ENCODE measurements at regions not wholly inside any gene's neighbourhood (a gene's known extent, or its start where the extent isn't known, plus 50 kb on each side); places are given as distances from the start of the nearest gene placed in this dataset.

- TF ChIP-seq EZH2 (IDR thresholded peaks at IDR 0.05; ENCODE audit: low read depth, unreplicated experiment) = no peak
- no peak for TF ChIP-seq ETS1 (IDR thresholded peaks at IDR 0.05)
Observed at GRCh38 chr7:124188576-124188975, 155.7 kb upstream of the TMEM229A start (continued).

DNA sequence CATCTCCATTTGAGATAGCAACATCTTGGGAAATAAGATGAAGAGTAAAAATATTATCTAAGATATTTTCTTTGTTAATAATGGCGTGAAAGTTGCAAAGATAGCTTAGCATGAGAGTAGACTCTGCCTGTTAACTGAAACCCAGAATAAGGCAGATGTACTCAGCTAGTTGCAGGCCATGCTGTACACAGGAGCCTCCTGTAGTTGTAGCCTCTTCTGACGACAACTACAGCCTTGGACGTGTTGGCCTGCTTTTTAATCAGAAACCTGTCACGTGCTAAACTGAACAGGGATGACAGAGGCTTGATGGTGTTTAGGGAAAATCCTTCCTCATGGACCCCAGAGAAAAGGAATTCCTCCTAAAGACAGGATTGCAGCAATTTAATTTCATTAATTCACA, 155.1 kb upstream of the TMEM229A start:
- no peaks in the 10 kb centered on the region for H3K27me3 Mint-ChIP-seq (ENCODE audit: insufficient read depth, low read depth, poor library complexity)
- H3K4me1 Mint-ChIP-seq = peaks cover 27% of the 10 kb centered on the region
- no peaks in the 10 kb centered on the region for H3K36me3 Mint-ChIP-seq (ENCODE audit: low read depth)
- no peak overlapping the region for H3K4me3 Mint-ChIP-seq
- no peaks in the 10 kb centered on the region for H3K9me3 Mint-ChIP-seq
- no peak for TF ChIP-seq ETS1 (IDR thresholded peaks at IDR 0.05)
- TF ChIP-seq ZNF331 (CRISPR knock-in tag; IDR thresholded peaks at IDR 0.05; ENCODE audit: low read depth) = no peak
- TF ChIP-seq, protein P1, sequence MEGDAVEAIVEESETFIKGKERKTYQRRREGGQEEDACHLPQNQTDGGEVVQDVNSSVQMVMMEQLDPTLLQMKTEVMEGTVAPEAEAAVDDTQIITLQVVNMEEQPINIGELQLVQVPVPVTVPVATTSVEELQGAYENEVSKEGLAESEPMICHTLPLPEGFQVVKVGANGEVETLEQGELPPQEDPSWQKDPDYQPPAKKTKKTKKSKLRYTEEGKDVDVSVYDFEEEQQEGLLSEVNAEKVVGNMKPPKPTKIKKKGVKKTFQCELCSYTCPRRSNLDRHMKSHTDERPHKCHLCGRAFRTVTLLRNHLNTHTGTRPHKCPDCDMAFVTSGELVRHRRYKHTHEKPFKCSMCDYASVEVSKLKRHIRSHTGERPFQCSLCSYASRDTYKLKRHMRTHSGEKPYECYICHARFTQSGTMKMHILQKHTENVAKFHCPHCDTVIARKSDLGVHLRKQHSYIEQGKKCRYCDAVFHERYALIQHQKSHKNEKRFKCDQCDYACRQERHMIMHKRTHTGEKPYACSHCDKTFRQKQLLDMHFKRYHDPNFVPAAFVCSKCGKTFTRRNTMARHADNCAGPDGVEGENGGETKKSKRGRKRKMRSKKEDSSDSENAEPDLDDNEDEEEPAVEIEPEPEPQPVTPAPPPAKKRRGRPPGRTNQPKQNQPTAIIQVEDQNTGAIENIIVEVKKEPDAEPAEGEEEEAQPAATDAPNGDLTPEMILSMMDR (conservative IDR thresholded peaks at IDR 0.05; ENCODE audit: low read depth in 2 of 2) = no peak
- TF ChIP-seq POLR2AphosphoS5 (IDR thresholded peaks at IDR 0.05; ENCODE audit: low read depth) = no peak
- H3K36me3 ChIP-seq (ENCODE audit: insufficient read depth) = no peaks in the 10 kb centered on the region
- H3K9me2 ChIP-seq (ENCODE audit: insufficient read depth) = no peaks in the 10 kb centered on the region
- H3K4me3 ChIP-seq = no peak overlapping the region
- DNase-seq (ENCODE audit: low spot score) (no peak), ATAC-seq (peak; percentile 36; the same call in 2 of the 3 replicates)
- H3K27me3 ChIP-seq (ENCODE audit: insufficient read depth) = no peaks in the 10 kb centered on the region
- no peak overlapping the region for H2AFZ ChIP-seq
- no peaks in the 10 kb centered on the region for H3F3A ChIP-seq (replicated peaks; ENCODE audit: low read depth)
- H3K79me2 ChIP-seq (replicated peaks; ENCODE audit: insufficient read depth) = no peaks in the 10 kb centered on the region
- H3K4me2 ChIP-seq = no peak overlapping the region
- no peak overlapping the region for H3K27ac ChIP-seq (ENCODE audit: low read depth)
- H3K4me1 ChIP-seq (ENCODE audit: insufficient read depth) = peaks cover 8% of the 10 kb centered on the region
- H3K27ac Mint-ChIP-seq = no peak overlapping the region
- H4K20me1 ChIP-seq (replicated peaks; ENCODE audit: insufficient read depth) = no peaks in the 10 kb centered on the region

- Histone ChIP-seq H3K79me2 (replicated peaks; ENCODE audit: insufficient read depth) (no peaks in the 10 kb centered on the region), H3K27ac (ENCODE audit: low read depth) (no peak overlapping the region), H3K4me3 (no peak overlapping the region), H4K20me1 (replicated peaks; ENCODE audit: insufficient read depth) (no peaks in the 10 kb centered on the region), H2AFZ (no peak overlapping the region), H3K9me2 (ENCODE audit: insufficient read depth) (no peaks in the 10 kb centered on the region; the same call in 1 of the 2 replicates), H3K36me3 (ENCODE audit: insufficient read depth) (no peaks in the 10 kb centered on the region), H3K4me2 (no peak overlapping the region), H3K27me3 (ENCODE audit: insufficient read depth) (no peaks in the 10 kb centered on the region), H3K4me1 (ENCODE audit: insufficient read depth) (peaks cover 3% of the 10 kb centered on the region), H3F3A (replicated peaks; ENCODE audit: low read depth) (no peaks in the 10 kb centered on the region)
- H3K36me3 Mint-ChIP-seq (ENCODE audit: low read depth) = no peaks in the 10 kb centered on the region
- no peak for ATAC-seq
- H3K4me1 Mint-ChIP-seq = peaks cover 10% of the 10 kb centered on the region
- DNase-seq (ENCODE audit: low spot score) = no peak
- H3K9me3 Mint-ChIP-seq = no peaks in the 10 kb centered on the region
- H3K4me3 Mint-ChIP-seq = no peak overlapping the region
- H3K27me3 Mint-ChIP-seq (ENCODE audit: insufficient read depth, low read depth, poor library complexity) = no peaks in the 10 kb centered on the region
- H3K27ac Mint-ChIP-seq = no peak overlapping the region
- TF ChIP-seq ZNF331 (CRISPR knock-in tag; IDR thresholded peaks at IDR 0.05; ENCODE audit: low read depth) = no peak
- TF ChIP-seq EZH2 (IDR thresholded peaks at IDR 0.05; ENCODE audit: low read depth, unreplicated experiment) = no peak
- no peak for TF ChIP-seq CREB1 (CRISPR knock-in tag; IDR thresholded peaks at IDR 0.05; ENCODE audit: low read depth)
- TF ChIP-seq, protein P1 (conservative IDR thresholded peaks at IDR 0.05; ENCODE audit: low read depth in 2 of 2) = no peak
- no peak for TF ChIP-seq JUNB (IDR thresholded peaks at IDR 0.05; ENCODE audit: unreplicated experiment)
Observed at GRCh38 chr7:124183649-124184048, 150.8 kb upstream of the TMEM229A start.

Data from GM23338 (cell line).